ENCODE measurements at regions not wholly inside any gene's neighbourhood (a gene's known extent, or its start where the extent isn't known, plus 50 kb on each side); places are given as distances from the start of the nearest gene placed in this dataset.
"Not testable (repeated sequence)": the region's sequence is repeated elsewhere in the genome, so short reads cannot be mapped to it uniquely, and the experiment has no call there.

GRCh38 chr1:146883190-146883589, 54.9 kb upstream of the NBPF12 start:
- not testable (repeated sequence) for DNase-seq

DNA sequence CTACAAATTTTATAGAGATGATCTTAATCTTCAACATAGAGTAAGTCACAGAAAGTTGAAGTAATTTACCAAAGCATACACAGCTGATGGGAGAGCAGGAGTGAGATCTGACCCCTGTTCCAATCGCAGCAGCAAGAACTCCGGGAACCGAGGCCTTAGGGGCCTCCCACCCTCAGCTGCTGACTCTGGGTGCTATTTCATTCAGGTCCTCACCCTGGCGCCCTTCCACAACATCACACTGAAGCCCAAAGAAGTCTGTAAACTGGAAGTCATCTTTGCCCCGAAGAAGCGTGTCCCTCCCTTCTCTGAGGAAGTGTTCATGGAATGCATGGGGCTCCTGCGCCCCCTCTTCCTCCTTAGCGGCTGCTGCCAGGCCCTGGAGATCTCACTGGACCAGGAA, 57.0 kb upstream of the NBPF12 start:
- DNase-seq, result not testable (repeated sequence)

- peak; percentile 5 for DNase-seq
Measured at GRCh38 chr1:146863799-146864319, 74.3 kb upstream of the NBPF12 start.

- DNase-seq, result not testable (repeated sequence)
Measured at GRCh38 chr1:146853147-146853546, 85.0 kb upstream of the NBPF12 start.

DNA sequence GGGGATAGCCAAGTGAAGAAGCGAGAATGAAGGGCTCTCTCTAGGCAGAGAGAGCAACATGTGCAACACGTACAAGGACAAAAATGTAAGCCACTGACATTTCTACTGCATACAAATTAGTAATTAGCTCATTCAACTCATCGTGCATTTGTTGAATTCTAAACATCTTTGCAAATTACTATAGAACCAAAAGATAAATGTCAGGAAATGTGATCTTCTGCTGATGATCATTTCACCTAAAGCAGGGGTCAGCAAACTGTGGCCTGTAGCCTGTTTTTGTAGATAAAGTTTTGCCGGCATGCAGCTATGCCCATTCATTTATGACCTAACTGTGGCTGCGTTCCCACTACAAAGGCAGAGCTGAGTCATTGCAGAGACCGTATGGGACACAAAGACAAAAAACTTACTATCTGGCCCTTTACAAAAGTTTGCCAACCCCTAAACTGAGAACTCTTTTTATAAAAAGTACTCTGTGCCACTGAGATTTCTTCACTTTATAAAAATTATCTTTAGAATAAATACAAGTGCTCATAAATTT, 87.7 kb upstream of the NBPF12 start:
- not testable (repeated sequence) for DNase-seq

DNA sequence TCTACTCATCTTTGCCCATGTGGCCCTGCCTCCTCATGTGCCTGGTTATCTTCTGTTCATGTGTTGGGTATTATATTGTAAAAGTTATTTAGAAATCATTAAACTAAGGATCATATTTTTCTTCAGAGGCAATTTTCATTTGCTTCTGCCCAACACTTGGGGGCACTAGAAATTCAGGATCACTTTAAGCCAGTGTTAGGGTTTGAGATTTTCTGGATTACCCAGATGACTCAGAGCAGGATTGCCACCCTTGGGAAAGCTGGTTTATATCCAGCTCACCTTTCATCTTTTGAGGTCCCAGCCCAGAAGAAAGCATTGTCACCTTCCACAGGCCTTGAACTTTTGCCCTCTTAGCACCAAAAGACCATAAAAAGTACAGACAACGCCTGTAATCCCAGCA, 99.4 kb upstream of the NBPF12 start:
- not testable (repeated sequence) for DNase-seq

GRCh38 chr1:146826957-146827356, 111.2 kb upstream of the NBPF12 start:
- DNase-seq, result not testable (repeated sequence)

DNA sequence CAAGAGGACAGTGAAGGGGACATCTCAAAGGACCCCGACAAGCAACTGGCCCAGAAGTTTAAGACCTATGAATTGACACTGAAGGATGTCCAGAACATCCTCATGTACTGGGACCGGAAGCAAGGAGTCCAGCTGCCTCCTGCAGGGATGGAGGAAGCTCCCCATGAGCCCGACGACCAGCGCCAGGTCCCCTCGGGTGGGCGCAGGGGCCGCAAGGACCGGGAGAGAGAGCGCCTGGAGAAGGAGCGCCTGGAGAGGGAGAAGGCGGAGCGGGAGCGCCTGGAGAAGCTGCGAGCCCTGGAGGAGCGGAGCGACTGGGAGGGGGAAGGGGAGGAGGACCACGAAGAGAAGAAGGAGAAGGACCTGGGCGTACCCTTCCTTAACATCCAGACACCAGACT, 143.9 kb upstream of the NBPF12 start:
- not testable (repeated sequence) for DNase-seq

DNA sequence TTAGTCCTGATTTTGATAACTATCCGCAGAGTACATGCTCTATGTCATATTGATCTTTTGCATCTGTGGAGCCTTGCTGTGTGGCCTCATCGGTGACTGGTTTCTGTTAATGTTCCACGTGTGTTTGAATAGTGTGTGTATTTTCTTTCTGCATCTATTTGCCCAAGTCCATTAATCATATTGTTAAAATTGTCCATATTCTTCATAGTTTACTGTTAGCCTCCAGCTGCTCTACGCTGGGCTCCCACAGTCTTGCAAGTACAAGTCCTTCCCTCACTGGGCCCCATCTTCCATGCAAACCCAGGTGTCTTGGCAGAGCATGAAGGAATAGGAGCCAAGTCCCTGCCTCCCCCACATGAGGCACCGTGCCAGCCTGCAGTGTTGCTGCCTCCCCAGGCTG, 145.4 kb upstream of the NBPF12 start:
- not testable (repeated sequence) for DNase-seq

- not testable (repeated sequence) for DNase-seq
Measured at GRCh38 chr1:146784212-146784940, 153.7 kb upstream of the NBPF12 start.

DNA sequence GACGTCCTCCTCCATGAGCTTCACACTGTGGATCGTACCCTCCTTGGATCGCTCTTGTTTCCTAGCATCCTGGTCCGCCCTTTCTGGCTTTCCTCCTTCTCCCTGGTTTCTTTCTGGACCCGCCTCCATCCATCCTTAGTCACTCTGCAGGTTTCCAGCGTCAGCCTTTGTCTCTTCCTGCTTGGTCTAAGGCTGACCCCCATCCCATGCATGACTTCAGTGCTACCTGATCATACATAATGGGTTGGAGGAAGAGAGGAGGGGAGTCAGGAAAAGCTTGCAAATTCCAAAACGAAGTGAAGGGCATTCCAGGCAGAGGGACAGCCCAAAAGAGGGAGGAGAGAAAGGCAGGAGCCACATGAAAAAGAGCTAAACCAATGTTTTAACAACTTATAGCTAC, 156.9 kb upstream of the NBPF12 start:
- not testable (repeated sequence) for DNase-seq

- not testable (repeated sequence) for DNase-seq
Measured at GRCh38 chr1:146777826-146778602, 160.1 kb upstream of the NBPF12 start.

GRCh38 chr1:146774988-146775387, 163.1 kb upstream of the NBPF12 start:
- not testable (repeated sequence) for DNase-seq

DNA sequence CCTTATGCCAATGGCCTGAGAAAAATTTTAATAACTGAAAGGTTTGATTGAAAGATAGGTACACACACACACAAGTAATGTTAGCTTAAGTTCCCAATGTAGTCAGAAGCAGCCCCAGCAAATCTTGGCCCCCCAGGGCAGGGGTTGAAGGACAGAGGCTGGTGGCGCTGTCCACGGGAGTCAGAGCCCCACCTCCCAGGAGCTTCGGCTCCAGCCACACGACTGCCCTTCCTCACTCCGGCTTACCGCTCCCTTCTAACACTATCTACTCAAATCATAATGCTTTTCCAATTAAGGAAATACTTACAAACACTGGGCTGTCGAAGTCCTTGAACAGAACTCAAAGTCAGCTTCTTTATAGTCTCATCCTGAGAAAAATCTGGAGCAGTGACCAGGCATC, 163.9 kb upstream of the NBPF12 start:
- DNase-seq, result not testable (repeated sequence)

- not testable (repeated sequence) for DNase-seq
Measured at GRCh38 chr1:146771409-146771808, 166.7 kb upstream of the NBPF12 start.

- not testable (repeated sequence) for DNase-seq
Measured at GRCh38 chr1:146770998-146771397, 167.1 kb upstream of the NBPF12 start.

DNA sequence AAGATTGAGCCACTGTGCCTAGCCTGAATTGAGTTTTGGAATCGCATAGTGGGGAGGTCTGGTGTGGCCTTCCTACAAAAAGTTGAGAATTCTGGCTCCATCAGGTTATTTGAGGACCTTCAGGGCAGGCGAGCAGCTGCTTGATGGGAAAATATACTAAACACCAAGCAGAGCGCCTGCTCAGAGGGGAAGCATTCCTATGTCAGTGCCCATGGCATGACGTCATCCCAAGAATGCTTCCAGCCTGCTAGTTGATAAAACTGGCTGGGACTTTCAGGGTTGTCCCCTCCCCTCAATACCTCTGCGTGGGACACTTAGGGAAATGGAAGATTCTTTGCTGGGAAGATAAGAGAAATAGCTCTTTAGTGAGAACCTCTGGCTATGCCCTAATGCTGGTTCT, 174.9 kb upstream of the NBPF12 start:
- DNase-seq, result not testable (repeated sequence)

DNA sequence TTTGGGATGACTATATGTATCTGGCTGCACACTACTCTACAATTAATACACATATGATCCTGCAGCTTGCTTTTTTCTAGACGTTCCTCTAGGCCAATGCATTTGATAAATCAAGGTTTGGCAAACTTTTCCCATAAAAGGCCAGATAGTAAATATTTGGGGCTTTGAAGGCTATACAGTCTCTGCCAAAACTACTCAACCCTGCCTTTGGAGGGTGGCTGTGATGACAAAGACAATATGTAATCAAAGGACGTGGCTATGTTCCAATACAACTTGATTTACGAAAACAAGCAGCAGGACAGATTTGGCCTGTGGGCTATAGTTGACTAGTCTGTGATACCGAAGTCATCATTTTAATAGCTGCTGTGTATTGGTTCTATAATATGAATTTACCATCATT, 181.3 kb upstream of the NBPF12 start:
- not testable (repeated sequence) for DNase-seq

DNA sequence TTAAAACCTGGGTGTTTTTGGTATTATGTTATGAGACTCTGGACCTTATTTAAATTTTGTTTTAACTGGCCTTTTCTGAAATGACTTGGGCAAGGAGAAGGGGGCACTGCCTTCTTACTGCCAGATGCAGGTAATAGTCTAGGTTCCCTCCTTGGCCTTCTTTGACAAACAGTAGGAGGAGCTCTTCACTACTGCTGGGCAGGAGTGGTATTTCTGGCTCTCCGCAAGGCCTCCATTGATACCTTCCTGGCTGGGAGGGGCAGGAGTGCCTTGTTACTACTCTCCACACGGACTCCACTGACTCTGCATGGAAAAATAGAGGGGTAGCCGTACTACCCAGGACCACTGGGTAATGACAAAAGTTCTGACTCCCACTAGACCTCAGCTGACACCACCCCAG, 189.4 kb upstream of the NBPF12 start:
- not testable (repeated sequence) for DNase-seq

GRCh38 chr1:146731981-146732680, 206.0 kb upstream of the NBPF12 start:
- not testable (repeated sequence) for DNase-seq

- DNase-seq, result not testable (repeated sequence)
Measured at GRCh38 chr1:146729642-146730344, 208.3 kb upstream of the NBPF12 start.

DNA sequence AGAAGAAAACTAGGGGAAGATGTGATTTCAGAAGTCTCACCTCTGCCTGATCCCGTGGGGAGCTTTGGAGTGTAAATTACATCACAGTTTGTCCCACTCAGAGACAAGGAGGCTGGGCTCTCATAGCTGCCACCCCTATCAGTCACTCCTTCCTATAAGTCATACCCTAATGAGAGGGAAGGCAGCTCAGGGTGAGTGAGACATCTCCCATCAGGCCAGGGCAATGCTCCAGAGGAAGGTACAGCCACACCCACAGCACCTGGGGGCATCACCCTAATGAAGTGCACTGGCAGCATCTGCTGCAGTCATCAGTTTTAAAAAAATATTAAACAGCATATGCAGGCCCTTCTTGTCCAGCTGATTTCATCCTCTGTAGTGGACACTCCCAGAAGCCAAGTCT, 223.1 kb upstream of the NBPF12 start:
- DNase-seq, result not testable (repeated sequence)
